Fibroblast of upper back skin (primary cell): ENCODE measurements at regions not wholly inside any gene's neighbourhood (a gene's known extent, or its start where the extent isn't known, plus 50 kb on each side); places are given as distances from the start of the nearest gene placed in this dataset.

ENCODE experiments used
- DNase-seq: peaks from one replicate; pipeline ENCODE4 v3.0.0-alpha.2; 2013

DNA sequence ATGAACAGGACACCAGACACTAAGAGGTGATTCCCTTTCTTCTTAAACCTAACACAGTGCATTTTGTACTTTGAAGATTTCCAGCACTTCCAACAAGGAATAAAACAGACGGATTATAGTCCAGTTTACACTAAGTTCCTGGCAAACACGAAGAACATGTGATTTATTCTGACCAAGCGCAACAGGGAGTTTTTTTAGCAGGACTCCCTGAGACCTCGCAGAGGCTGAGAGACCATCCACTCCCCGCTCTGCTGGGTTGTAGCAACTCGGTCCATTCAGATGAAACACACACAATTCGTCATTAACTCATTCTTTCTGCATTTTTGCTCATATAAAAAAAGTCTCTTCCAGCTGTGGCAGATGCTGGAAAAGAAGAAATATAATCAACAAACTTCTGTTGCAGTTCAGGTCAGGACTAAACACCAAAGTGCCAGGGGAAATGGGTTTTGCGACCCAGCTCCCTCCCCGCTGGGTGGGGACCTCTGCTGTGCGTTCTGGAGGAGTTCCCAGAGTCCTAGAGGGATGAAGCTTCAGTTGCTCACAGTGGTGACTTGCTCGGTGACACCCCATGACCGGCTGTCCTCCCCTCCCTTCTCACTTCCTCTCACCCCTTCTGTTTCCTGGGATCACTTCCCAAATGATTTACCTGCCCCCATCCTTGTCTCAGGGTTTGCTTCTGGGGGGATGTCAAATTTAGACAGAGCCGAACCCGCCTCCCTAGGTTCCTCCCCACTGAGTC is 52.5 kb downstream of the KCNF1 start:
- no peak for DNase-seq

DNA sequence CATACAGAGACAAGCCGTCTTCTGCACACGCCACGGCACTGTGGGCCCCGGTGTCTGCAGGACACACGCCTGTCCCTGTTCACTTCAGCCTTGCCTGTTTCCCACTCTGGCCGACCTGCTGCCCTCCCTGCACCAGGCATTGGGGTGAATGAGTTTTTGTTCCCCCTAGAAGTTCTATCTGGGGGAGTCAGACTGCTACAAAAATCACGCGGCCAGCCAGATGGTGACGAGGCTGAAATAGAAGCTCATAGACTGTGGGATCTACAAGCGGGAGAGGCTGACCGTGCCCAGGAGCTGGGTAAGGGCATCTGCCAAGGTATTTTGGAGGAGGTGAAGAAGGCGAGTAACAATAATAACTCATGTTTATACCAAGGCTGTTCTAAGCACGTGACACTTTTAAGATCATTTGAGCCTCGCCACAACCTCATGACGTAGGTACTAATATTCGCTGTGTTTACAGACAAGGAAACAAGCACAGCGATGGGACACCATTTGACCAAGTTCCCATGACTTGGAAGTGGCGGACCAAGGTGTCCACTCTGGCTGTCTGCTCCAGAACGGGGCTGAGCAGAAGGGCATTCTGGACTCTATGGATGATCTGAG is 53.6 kb downstream of the KCNF1 start:
- no peak for DNase-seq

DNA sequence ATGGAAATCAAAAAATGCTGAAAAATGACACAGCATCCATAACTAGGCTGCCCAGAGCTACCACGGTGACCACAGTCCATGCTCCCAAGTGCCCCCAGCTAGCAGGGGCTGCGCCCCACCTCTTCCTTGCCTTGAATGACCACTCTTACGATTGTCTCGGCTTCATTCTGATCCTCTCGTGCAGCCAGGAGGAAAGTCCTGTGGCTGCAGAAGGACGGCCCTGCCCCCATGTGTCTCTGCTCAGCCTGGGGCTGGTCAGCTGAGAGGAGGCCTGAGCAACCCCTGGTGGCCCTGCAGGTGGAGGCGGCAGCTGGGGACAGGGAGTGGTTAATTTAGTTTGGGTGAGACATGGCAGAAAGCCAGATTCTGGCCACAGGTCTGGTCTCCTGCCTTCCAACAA is 54.3 kb downstream of the KCNF1 start:
- no peak for DNase-seq

DNA sequence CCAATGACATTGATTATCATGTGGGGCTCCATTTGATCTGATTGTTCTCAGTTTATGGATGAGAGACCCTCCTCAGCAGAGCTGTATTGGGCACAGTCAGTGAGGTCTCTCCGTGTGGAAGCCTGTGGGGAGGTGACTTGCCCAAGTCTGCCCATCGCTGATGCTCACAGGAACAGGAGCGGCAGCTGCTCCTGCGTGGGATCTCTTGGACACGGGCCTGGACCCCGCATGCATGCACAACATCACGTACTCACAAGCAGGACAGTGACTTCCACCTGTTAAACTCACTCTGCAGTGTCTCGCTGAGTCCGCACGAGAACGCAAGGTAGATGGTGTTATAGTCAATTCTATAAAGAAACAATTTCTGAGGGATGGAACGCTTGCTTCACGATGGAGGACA is 55.0 kb downstream of the KCNF1 start:
- no peak for DNase-seq

DNA sequence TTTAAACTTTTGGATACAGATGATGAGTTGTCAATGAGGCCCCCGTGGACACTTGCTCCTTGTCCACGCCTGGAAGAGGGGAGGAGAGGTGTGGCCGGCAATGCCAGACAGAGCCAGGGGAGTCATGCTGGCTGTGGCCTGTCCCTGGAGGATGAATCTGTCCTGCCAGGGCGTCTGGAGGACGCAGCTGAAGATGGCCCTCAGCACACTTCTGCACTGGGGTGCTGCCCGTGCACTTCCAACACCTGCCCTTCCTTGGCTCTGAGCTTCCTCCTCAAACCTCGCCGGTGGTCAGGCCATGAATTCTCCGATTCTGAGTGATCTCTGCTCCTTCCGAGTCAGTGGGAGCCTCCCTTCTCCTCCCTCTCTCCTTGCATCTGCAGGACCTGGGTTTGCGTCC is 56.4 kb downstream of the KCNF1 start:
- no peak for DNase-seq

DNA sequence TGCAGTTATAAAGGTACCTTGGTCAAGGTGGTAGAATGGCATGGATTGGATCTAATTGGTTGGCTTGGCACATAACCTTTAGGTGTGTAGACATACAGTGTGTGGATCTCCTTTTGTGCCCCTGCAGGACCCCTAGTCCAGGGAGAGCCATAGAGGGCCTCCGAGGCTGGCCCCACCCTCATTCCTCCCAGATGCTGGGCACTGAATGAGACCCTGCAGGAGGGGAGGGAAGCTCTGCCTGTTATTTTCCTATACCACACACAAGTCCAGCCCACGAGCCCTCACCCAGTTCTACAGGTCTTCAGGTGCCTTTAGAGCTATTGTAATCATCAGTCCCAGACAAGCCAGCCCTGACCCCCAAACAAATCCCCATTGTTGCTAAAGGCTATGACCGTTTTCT is 58.9 kb downstream of the KCNF1 start:
- no peak for DNase-seq

DNA sequence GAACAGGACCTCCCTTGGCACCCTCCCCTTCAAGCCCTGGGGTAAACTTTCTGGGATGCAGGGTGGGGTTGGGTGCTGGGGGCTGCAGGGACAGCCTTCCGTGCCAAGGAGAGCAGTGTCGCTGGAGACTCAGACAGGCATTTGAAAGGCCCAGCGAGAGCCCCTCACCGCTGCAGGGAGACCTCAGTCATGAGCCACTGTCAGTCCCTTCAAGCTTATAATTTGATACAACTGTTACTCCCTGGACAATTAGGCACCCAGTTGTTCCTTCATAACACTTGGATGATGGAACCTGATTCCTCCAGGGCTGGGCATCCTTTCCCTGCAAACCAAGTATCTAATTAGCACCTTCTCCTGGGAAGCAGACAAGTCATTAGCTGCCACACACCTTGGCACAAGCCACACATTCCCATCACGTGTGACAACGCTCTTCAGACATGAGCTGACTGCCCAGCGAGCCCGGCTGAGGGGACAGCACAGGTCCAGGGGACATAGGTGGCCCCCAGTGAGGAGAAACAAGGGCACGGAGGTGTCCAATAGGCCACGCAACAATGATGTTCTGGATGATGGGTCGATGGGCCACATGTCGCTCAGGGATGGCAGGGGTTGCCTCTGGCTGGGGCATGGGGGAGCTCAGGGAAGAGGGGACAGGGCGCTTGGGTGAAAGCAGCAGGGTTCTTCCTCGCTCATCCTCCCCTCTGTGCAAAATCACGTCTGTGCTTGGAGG is 59.6 kb downstream of the KCNF1 start:
- DNase-seq, result no peak

DNA sequence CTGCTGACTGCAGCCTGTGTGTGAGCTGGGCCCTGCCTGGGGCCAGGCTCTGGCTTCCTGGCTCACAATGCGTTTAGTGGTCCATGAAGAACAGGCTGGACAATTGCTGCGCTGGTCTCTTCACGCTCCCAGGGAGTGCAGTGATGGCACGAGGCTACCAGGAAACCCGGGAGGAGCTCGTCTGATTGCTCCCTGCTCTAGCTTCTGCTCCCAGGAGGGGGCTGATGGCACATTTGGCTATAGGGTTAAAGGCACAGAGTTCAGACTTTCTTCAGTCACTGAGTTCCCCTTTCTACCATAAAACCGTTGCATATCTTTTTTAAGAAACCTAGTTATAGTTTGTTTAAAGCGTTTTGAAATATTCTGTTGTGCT is 60.1 kb downstream of the KCNF1 start:
- no peak for DNase-seq

DNA sequence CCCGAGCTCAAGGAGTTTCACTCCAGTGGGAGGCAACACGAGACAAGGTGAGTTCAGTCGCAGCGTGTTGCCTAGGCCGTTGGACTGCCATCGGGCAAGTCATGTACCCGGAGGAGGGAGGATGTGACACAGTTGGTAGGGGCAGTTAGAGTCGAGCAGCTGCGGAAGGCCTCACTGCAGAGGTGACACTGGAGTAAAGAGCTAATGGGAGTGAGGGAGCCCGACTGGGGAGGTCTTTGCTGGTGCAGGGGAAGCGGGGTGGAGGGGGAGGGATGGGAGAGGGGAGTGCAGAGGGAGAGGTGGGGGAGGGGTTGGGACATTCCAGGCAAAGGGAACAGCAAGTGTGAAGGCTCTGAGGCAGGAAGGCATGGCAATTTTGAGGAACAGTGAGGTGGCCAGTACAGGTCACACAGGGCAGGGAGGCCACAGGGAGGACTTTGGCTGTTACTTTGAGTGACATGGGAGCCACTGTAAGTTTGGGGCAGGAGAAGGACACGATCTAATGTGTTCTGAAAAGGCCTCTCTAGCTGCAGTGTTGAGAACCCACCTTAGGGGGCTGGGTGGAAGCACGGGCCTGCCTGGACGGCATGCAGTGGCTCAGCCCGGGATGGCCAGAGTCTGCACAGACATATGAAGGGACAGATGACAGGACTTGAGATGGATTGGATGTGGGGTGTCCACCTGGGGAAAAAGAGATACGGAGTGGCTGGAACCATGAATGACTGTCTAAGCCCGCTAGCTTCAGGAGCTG is 61.1 kb downstream of the KCNF1 start:
- DNase-seq, result no peak

DNA sequence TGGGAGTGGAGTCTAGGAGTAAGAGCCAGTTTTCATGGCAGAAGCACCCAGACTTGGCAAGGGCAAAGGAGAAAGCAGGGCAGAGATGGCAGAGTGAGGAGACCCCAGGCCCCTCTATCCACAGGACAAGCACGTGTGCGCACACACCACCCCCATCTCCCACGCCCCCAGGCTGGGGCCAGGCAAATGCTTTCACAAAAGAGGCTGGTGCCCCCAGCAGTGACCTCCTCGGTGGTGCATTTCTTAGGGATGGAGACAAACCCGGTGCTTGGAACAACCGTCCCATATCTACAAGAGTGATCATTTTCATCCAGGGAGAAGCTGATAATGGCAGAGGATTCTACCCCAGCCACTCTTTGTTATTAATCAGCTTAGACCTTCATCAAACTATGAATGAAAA is 62.0 kb downstream of the KCNF1 start:
- DNase-seq, result no peak

DNA sequence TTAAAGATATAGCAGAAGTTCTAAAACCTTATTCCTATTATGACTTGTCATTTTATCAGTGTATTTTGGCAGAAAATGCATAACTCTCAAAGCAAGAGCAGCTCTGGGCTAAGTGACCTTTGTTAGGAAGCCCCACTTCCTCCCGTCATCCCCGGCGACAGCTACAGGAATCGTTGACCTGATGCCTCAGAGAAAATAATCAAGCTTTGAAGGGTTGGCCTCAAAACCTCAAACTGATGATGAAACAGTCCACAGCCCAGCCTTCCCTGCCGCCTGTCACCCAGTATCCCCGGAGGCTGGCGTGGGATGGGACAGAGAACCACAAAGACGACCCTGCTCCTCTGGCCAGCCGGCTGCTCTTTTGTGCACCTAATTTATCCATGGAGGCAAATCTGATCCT is 65.3 kb downstream of the KCNF1 start:
- DNase-seq, result no peak

DNA sequence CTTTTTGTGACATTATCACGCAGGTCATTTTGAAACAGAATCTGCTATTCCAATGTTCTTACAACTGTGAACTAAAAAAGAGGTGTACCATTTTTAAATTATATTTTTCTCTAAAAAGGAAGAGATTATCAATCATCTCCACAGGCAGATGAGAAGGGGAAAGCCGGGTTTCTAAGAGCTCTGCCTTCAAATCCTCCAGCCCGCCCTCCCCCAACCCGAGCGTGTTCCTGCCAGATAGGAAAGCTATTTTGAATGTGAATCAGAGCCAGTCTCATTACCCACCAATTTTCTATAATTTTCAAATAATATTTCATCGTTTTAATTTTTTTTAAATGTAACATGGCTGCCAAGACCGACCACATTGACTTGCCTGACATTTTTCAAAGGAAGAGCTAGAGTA is 65.9 kb downstream of the KCNF1 start:
- peak; percentile 10 for DNase-seq

DNA sequence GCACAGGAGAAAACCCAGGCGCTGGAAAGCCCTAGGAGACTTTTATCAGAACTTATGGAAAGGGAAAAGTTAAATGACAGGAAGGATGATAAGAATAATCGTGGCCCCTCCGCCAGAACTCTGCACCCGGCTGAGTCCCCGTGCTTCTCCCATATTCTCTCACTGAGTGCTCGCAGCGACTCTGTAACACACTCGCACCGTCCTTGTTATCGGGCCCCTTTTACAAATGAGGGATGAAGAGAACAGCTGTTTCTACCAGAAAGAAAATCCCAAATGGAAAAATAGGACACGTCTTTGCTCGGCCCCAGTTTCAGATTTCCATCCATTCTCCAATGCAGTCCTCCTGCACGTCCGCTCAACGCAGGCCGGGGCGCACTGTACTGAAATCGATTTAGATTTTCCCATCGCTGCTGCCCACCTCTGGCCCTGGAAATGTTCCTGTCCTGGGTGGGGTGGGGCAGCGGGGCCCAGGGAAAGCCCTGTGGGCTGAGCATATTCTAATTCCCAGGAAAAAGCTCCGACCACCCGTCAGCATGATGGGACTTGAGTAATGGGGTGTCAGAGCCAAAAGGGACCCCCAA is 66.4 kb downstream of the KCNF1 start:
- no peak for DNase-seq

DNA sequence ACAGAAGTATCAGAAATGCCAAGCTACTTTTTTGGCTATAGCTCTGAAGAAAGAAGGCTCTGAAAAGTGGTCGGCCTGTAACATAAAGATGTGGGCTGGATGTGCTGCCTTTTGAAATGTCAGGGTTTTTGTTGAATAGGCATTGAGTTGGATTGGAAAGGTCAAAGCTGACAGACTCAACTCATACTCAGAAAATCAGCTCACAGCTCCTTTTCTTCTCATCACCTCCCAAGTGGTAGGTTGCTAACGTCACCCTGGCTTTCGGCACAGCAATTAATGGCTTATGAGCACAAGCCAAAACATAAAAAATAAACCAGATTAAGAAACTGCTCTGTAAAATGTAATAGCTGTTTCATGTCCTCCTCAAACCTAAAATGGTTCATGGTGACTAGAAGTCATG is 68.3 kb downstream of the KCNF1 start:
- DNase-seq, result no peak

DNA sequence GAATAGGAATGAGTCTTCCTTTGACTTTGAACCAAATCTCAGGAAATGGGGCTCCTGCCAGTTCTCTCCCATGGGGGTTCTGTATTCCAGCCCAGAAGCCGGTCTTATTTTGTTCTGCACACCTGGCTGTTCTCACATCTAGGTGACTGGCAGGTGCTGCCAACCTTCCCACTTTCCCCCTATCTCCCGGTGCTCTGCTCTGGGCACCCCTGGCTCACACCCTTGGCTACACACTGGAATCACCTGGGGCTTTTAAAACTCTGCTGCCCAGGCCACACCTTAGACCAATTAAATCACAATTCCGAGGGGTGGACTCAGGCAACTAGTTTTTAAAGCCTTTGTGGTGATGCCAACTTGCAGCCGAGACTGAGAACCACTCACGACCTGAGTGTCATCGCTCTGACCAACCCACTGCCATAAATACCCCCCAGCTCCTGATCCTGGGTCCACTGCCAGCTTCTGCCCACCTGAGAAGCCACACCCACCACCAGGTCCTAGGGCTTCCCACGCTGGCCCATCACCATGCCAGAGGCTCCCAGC is 69.2 kb downstream of the KCNF1 start:
- no peak for DNase-seq

DNA sequence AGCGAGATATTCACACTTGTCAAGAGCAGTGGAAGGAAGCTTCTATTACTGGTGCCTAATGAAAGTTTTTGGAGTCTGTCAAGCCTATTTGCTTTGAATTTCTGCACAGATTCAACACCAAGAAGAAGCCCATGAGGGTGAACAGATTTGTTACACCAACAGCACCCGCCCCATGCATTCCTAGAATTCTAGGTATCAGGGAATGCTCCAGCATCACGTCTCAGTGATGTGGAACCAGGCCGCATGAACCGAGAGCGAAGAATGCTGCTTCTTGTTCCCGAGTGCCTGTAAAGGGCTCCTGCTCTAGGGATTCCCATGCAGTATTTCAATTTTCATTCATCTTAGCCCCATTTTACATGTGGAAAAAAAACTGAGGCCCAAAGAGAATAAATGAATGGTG is 69.7 kb downstream of the KCNF1 start:
- DNase-seq, result no peak

DNA sequence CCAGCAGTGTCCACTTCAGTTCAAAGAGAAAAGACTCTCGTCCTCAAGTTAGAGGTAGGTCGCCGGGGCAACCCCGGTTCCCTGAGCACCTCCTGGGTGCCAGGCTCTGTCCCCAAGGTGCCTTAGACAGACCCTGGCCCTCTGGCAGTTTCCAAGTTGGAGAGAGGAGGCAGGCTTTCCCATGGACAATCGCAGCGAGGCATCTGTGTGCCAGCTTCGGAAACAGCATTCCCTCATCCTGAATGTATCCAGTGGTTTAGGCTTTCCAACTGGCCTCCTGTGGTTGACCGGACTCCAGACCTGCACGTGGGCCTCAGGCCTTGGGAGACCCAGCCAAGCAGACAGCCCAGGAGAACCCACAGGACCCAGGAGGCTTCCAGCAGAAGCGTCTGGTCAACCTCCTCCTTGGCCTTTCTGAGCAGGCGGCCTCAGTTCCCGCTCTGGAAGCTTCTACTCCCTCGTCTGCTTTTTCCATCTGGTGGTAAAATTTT is 70.3 kb downstream of the KCNF1 start:
- no peak for DNase-seq

DNA sequence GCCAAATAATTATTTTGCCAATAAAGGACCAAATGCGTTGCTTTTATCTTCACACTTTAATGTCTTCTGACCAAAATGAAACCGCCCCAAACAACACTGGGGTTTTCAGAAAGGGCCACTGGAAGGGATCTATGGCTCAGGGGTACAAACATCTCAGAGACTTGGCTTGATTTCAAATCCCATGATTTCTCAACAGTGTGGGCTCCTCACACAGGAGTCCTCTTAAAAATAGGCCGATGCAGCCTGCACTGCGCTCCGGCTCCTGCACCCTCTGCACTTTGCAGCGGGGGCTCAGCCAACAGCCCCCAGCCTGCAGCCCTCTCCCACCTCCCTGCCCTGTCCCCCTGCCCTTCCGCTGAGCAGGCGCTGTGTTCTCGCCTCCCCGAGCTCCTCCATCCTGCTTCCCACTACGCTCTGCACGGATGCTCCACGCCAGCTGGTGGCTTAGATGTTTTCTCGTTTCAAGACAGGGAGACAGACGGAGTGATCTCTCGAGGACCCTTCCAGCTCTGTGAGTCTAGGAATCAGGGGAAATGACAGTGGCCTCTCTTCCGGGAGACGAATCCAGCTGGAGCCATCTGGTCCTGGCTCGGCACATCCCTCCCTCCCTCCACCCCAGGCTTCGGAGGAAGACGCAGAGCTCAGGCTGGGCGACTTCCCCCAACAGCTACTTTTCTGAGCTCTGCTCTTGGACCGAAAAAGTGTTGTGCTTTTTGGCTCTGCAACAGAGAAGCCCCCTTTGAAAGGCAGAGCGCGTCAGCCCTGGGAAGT is 71.4 kb downstream of the KCNF1 start:
- DNase-seq, result peak; percentile 6

DNA sequence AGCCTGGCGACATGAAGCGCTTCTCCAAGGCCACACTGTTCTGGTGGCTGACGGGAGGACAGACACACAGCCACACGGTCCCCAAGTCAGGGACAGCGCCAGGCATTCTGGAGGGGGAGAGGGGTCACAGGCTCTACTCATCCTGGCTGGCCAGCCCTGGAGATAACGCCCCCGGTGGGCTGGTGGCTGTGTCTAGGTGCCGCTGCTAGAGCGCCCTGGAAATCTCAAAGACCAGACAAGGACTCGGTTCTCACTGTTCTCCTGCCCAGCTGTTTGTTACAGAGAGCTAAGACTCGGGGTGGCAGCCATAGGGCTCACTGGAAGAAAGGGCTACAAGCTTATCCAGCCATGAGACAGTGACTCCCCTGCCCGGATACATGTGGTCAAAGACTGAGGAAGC is 72.0 kb downstream of the KCNF1 start:
- no peak for DNase-seq

DNA sequence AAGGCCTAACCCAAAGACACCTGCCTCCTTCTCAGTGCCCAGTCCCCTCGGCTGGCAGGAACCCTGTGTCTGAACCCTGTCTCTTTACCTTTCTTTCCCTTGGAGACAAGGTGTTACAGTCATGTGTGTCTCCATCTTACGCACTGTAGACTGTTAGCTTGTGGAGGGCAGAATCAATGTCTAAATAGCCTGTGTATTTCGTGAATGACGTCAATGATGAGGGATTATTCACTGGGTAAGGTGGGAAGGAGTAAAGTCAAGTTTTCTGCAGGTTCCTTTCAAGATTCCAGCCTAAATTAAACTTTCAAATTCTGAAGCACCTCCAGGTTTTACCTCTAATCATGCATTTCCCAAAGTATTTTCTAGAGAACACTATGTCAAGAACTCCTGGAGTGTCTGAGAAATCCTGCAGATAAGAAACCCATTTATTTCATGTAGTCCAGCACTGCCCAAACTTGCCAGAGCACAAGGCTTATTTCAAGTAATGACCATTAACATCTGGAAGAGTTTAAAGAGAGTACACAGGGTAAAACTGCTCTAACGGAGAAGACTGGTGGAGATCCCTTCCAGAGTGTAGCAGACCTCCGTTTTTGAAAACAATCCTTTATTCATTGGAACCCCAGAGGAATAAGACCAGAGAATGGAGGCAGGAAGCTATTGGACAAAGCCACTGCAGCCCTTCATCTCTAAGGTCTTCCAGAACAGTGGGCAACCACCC is 72.8 kb downstream of the KCNF1 start:
- no peak for DNase-seq

DNA sequence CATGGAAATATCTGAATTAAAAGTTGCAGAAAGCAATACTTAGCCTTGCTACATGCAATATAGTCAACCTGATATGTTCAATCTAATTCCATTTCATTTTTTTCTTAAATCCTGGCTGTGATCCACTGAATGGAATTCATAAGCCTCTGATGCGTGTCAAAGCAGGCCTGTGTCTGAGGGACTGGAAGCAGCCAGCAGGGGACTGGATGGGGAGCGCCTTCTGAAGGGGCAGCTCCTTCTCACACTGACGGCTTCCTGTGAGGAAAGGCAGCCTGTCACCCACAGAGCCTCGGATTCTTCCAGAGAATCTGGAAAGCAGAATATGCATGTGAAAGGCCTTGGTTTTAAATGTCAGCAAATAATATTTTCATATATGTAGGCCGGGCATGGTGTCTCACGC is 73.5 kb downstream of the KCNF1 start:
- peak; percentile 6 for DNase-seq
